ENCODE measurements at regions not wholly inside any gene's neighbourhood (a gene's known extent, or its start where the extent isn't known, plus 50 kb on each side); places are given as distances from the start of the nearest gene placed in this dataset.

DNA sequence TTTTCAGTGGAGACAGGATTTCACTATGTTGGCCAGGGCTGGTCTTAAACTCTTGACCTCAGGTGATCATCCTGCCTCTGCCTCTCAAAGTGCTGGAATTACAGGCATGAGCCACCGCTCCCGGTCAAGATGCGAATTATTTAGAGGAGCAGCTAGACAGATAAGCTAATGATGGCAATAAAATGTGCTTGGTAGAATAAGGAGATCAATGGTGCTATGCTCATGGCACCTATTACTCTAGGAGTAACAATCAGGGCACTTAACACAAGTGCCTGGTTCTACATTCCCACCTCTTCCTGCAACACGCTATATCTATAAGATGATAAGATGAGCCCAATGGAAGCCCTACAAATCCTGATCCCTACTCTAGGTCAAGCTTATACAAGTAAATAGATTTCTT, 61.4 kb upstream of the LOC128125822 start:
- Histone ChIP-seq H3K14ac (ENCODE audit: insufficient read depth, low read length) (no peak overlapping the region), H2BK20ac (ENCODE audit: low read depth, low read length, poor library complexity, severe bottlenecking) (no peak overlapping the region), H3K79me2 (ENCODE audit: insufficient read depth, low read length) (no peaks in the 10 kb centered on the region), H2BK120ac (ENCODE audit: low read depth, low read length, poor library complexity, severe bottlenecking) (no peak overlapping the region), H4K91ac (ENCODE audit: insufficient read length, low read depth, low read length) (no peak overlapping the region), H4K8ac (replicated peaks; ENCODE audit: insufficient read length, low read depth, low read length) (no peak overlapping the region), H3K23me2 (ENCODE audit: insufficient read length, low read depth, low read length, poor library complexity, severe bottlenecking) (no peaks in the 10 kb centered on the region), H3K23ac (ENCODE audit: insufficient read length, low read depth, low read length) (no peak overlapping the region), H3K27ac (ENCODE audit: insufficient read length, low read depth, low read length) (no peak overlapping the region), H2AFZ (ENCODE audit: low read length) (no peak overlapping the region), H3K18ac (ENCODE audit: insufficient read length, low read depth, low read length) (no peak overlapping the region), H2AK5ac (ENCODE audit: insufficient read length, low read length) (no peak overlapping the region), H2BK15ac (ENCODE audit: low read depth, low read length) (no peak overlapping the region), H3K4me1 (ENCODE audit: insufficient read depth, low read length) (no peaks in the 10 kb centered on the region), H3K4ac (ENCODE audit: low read depth, low read length) (no peak overlapping the region), H4K5ac (ENCODE audit: insufficient read length, low read depth, low read length) (no peak overlapping the region), H3K79me1 (ENCODE audit: insufficient read depth, low read depth, low read length, poor library complexity, severe bottlenecking) (no peaks in the 10 kb centered on the region), H4K20me1 (ENCODE audit: control insufficient read depth, insufficient read depth, insufficient read length) (no peaks in the 10 kb centered on the region), H3K9me3 (ENCODE audit: control insufficient read depth, low read depth, low read length) (no peaks in the 10 kb centered on the region), H3T11ph (ENCODE audit: low read length) (no peak overlapping the region), H2BK5ac (ENCODE audit: insufficient read length, low read length) (no peak overlapping the region), H2BK12ac (ENCODE audit: insufficient read length, low read depth, low read length) (no peak overlapping the region), H3K9ac (ENCODE audit: extremely low read depth, insufficient read length, low read length) (no peak overlapping the region), H3K4me2 (ENCODE audit: insufficient read depth, insufficient read length, low read length) (no peak overlapping the region), H3K56ac (ENCODE audit: insufficient read length, low read depth, low read length) (no peak overlapping the region), H3K27me3 (ENCODE audit: insufficient read depth, low read length) (no peaks in the 10 kb centered on the region)
- Mint-ChIP-seq H3K4me1 (no peaks in the 10 kb centered on the region), H3K27me3 (ENCODE audit: low read depth) (no peaks in the 10 kb centered on the region), H3K27ac (no peak overlapping the region), H3K4me3 (no peak overlapping the region), H3K9me3 (no peaks in the 10 kb centered on the region), H3K36me3 (ENCODE audit: insufficient read depth in 1 of 3, low read depth in 3 of 3) (no peaks in the 10 kb centered on the region)
- TF ChIP-seq, protein P1, sequence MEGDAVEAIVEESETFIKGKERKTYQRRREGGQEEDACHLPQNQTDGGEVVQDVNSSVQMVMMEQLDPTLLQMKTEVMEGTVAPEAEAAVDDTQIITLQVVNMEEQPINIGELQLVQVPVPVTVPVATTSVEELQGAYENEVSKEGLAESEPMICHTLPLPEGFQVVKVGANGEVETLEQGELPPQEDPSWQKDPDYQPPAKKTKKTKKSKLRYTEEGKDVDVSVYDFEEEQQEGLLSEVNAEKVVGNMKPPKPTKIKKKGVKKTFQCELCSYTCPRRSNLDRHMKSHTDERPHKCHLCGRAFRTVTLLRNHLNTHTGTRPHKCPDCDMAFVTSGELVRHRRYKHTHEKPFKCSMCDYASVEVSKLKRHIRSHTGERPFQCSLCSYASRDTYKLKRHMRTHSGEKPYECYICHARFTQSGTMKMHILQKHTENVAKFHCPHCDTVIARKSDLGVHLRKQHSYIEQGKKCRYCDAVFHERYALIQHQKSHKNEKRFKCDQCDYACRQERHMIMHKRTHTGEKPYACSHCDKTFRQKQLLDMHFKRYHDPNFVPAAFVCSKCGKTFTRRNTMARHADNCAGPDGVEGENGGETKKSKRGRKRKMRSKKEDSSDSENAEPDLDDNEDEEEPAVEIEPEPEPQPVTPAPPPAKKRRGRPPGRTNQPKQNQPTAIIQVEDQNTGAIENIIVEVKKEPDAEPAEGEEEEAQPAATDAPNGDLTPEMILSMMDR (conservative IDR thresholded peaks at IDR 0.05): no peak
- no peak for DNase-seq
- no CpG with 5 or more reads among the region's 4 CpGs for WGBS (ENCODE audit: extremely low coverage, insufficient read length, low lambda C conversion rate)

Measured in H9 (cell line).